ENCODE measurements at regions not wholly inside any gene's neighbourhood (a gene's known extent, or its start where the extent isn't known, plus 50 kb on each side); places are given as distances from the start of the nearest gene placed in this dataset.

- TF ChIP-seq USF2 (IDR thresholded peaks at IDR 0.05; ENCODE audit: borderline replicate concordance, low read depth, low read length) (no peak), YY1 (IDR thresholded peaks at IDR 0.05; ENCODE audit: low read depth) (no peak), USF1 (IDR thresholded peaks at IDR 0.05; ENCODE audit: borderline replicate concordance, low read depth) (no peak)
These were observed 170.5 kb downstream of the SH2D4B start (continued) for GRCh38 chr10:80708185-80708584.

- ChIA-PET CTCF (interaction anchor here (0.7 to 2.7 kb wide), 3 partner anchors 8 to 46 kb away, joined by 3 to 15 read pairs (median 10); no protein-coding TSS in a partner anchor), POLR2A (no interaction called here)
- no peaks in the 10 kb centered on the region for H3F3A ChIP-seq (replicated peaks; ENCODE audit: insufficient read depth)
- no peaks in the 10 kb centered on the region for H4K20me1 ChIP-seq (ENCODE audit: insufficient read depth)
- no peaks in the 10 kb centered on the region for H3K9me3 ChIP-seq
- no peak overlapping the region for H2AFZ ChIP-seq (ENCODE audit: low read depth)
- WGBS (ENCODE audit: low lambda C conversion rate) = 25% methylated on average over 1 of the region's 1 CpG
- TF ChIP-seq MXI1 (IDR thresholded peaks at IDR 0.05; ENCODE audit: low read depth, low read length) (no peak), USF1 (IDR thresholded peaks at IDR 0.05; ENCODE audit: borderline replicate concordance, low read depth) (no peak), CHD2 (IDR thresholded peaks at IDR 0.05; ENCODE audit: low read length, partially characterized antibody) (no peak), ZBTB33 (IDR thresholded peaks at IDR 0.05; ENCODE audit: borderline replicate concordance, low read depth) (no peak), RXRA (IDR thresholded peaks at IDR 0.05; ENCODE audit: borderline replicate concordance, low read depth) (no peak), POLR2AphosphoS5 (IDR thresholded peaks at IDR 0.05; ENCODE audit: low read depth, low read length) (no peak), TCF12 (IDR thresholded peaks at IDR 0.05) (no peak), NFIC (IDR thresholded peaks at IDR 0.05; ENCODE audit: borderline replicate concordance) (no peak), RAD21 (IDR thresholded peaks at IDR 0.05; ENCODE audit: low read length) (no peak), RCOR1 (IDR thresholded peaks at IDR 0.05; ENCODE audit: low read length) (no peak), REST (IDR thresholded peaks at IDR 0.05; ENCODE audit: low read depth, low read length) (no peak), FOSL2 (IDR thresholded peaks at IDR 0.05; ENCODE audit: borderline replicate concordance, low read depth) (no peak), FOXM1 (IDR thresholded peaks at IDR 0.05; ENCODE audit: low read depth) (no peak)
- no peak overlapping the region for H3K9ac ChIP-seq
- H3K9me2 ChIP-seq = no peaks in the 10 kb centered on the region
- H3K4me2 ChIP-seq = no peak overlapping the region
- H3K4me3 ChIP-seq (ENCODE audit: low read depth in 2 of 2, low read length in 1 of 2) = no peak overlapping the region
- DNase-seq = no peak
- H3K36me3 ChIP-seq (replicated peaks in 1 of 2; ENCODE audit: control insufficient read depth in 1 of 2, insufficient read depth in 2 of 2, low read length in 1 of 2) = no peaks in the 10 kb centered on the region
- H3K27me3 ChIP-seq (ENCODE audit: insufficient read depth) = no peaks in the 10 kb centered on the region
- no peaks in the 10 kb centered on the region for H3K79me2 ChIP-seq (ENCODE audit: insufficient read depth)
- no peaks in the 10 kb centered on the region for H3K4me1 ChIP-seq (ENCODE audit: control insufficient read depth in 1 of 2, insufficient read depth in 2 of 2, low read depth in 1 of 2, low read length in 1 of 2)
- no peak overlapping the region for H3K27ac ChIP-seq (ENCODE audit: low read depth in 2 of 2, low read length in 1 of 2)
These were observed 171.1 kb downstream of the SH2D4B start for GRCh38 chr10:80708808-80709207.
